GM19395 (cell line): ENCODE measurements at regions not wholly inside any gene's neighbourhood (a gene's known extent, or its start where the extent isn't known, plus 50 kb on each side); places are given as distances from the start of the nearest gene placed in this dataset.

ENCODE experiments used
- ATAC-seq: cut with Tn5 transposase; IDR thresholded peaks from one replicate; pipeline ENCODE4 v1.9.1; 2021; ENCODE audit warnings: mild to moderate bottlenecking, moderate library complexity; ENCODE audit not compliant: unreplicated experiment

GRCh38 chr4:108567831-108568230 lies 52.5 kb upstream of the RPL34 start:
- no peak for ATAC-seq

- ATAC-seq: no peak
These were observed 59.3 kb upstream of the RPL34 start for GRCh38 chr4:108561116-108561515.

DNA sequence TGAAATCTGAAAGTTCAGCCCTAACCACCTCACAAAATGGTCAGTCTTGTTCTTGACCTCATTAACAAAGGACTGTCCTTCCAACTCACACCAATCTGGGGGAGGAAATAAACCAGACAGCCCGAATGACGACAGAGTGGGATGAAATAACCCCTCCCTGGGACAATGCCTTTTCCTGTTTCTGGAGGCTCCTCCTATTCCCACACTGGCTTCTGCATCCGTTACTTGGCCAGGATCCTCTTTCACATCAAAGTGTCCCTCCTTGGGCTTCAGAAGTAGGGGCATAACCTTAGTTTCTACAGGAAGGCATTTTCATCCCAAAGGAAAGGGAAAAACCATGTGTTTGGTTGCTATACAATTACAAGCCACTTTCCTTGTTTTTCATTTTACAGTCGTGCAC lies 59.8 kb upstream of the RPL34 start:
- ATAC-seq: no peak

- ATAC-seq: no peak
These were observed 60.5 kb upstream of the RPL34 start for GRCh38 chr4:108559911-108560310.

- ATAC-seq: no peak
These were observed 61.1 kb upstream of the RPL34 start for GRCh38 chr4:108559068-108559793.

DNA sequence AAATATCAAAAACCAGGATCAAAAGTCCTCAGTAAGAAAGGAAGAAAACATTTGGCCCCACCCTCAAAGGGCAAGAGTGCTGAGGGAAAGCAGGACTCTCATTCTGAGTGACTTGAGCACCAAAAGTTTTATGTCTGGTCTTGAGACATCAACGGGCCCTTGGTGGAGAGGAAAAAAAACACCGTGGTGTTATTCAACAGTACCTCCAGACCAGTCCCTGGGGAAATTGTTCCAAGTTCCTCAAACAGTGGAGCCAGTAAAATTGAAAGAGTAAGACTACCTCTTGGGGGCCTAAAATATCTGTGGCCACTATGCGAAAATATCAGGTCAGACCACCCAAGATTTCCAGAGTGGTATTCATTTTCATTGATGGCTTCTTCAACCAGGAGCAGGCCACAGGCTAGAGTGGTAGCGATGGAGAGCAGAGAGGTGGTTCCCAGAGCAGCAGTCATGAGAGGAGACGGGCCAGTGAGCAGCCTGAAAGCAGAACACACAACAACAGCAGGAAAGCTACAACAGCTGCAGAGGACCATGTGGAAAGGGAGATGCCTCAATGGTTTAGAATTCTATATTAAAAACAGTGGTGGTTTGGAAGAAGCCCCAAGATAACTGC lies 63.7 kb upstream of the RPL34 start:
- ATAC-seq: no peak

DNA sequence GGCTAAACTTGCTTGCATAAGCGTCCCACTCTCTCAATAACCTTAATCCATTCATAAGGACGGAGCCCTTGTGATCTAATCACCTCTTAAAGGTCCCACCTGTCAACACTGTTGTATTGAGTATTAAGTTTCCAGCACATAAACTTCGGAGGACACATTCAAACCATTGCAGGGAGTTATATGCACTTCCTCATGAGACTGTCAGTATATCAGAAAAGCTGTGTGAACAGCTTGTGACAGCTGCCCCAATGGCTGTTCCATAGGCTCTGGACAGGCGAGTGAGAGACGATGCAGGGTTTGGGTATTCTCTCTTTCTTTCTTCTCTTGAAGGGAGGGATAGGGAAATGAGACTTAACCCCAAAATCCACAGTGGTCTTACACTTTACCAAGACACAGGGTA lies 64.2 kb upstream of the RPL34 start:
- no peak for ATAC-seq

GRCh38 chr4:108555701-108556100 lies 64.7 kb upstream of the RPL34 start:
- ATAC-seq: no peak

GRCh38 chr4:108547682-108548081 lies 72.7 kb upstream of the RPL34 start:
- no peak for ATAC-seq

- no peak for ATAC-seq
These were observed 73.6 kb upstream of the RPL34 start for GRCh38 chr4:108546728-108547127.

GRCh38 chr4:108544481-108544880 lies 75.9 kb upstream of the RPL34 start:
- ATAC-seq: no peak

GRCh38 chr4:108543359-108543968 lies 76.9 kb upstream of the RPL34 start:
- ATAC-seq: no peak

DNA sequence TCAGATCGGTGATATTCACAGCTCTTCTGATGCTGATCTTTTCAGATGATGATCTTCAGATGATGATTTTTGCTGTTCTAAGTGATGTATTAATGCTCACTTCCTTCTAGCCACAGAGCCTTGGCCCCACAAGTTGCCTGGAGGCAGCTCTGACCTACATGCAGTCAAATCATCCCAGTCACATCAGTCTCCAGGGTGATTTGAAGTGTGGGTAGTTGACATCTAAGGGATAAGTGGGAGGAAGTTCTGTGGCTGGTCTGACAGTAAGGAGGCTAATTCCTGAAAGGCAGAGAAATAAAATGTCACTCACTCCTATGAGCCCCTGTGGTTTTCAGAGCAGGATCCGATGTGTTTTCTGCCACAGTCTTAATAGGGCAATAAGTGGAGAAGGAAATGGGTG lies 79.8 kb upstream of the RPL34 start:
- peak; percentile 58 for ATAC-seq

DNA sequence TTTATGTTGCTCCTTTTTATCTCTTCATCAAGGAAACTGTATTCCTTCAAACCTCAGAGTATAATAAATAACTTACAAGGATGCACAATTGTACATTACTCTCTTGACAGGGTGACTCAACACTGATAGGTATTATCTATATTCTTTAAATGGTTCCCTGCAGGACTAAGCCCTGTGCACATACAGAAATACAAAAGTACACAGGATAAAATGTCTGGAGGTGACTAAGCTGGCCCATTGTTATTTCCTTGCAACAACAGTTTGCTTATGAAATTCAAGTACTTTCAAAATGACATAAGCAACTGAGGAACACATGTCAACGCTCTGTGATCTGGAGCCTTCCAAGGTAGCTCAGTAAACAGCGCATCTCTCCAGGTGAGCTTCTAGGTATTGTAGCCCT lies 83.8 kb upstream of the RPL34 start:
- ATAC-seq: no peak

GRCh38 chr4:108535757-108536156 lies 84.6 kb upstream of the RPL34 start:
- ATAC-seq: no peak

GRCh38 chr4:108533876-108534275 lies 86.5 kb upstream of the RPL34 start:
- ATAC-seq: no peak

- no peak for ATAC-seq
These were observed 87.0 kb upstream of the RPL34 start for GRCh38 chr4:108533245-108533844.

GRCh38 chr4:108532738-108533137 lies 87.6 kb upstream of the RPL34 start:
- no peak for ATAC-seq

DNA sequence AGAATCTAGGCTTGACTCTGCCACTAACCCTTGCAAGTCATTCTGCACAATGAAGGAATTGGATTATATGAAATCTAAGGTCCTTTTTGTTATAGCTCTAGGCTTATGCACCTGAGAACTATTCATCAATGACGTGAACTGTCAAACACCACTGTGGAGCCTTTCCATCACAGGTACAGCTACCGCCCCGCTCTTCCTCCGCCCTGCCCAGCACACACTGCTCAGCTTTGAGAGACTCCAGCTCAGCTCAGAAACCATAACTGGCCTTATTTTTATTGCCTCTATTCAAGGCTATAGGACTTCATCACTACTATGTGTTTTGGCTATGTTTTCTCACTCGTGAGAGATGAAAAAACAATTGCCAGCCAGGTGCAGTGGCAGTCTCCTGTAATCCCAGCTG lies 88.2 kb upstream of the RPL34 start:
- ATAC-seq: no peak

- ATAC-seq: no peak
These were observed 88.9 kb upstream of the RPL34 start for GRCh38 chr4:108531461-108531860.

DNA sequence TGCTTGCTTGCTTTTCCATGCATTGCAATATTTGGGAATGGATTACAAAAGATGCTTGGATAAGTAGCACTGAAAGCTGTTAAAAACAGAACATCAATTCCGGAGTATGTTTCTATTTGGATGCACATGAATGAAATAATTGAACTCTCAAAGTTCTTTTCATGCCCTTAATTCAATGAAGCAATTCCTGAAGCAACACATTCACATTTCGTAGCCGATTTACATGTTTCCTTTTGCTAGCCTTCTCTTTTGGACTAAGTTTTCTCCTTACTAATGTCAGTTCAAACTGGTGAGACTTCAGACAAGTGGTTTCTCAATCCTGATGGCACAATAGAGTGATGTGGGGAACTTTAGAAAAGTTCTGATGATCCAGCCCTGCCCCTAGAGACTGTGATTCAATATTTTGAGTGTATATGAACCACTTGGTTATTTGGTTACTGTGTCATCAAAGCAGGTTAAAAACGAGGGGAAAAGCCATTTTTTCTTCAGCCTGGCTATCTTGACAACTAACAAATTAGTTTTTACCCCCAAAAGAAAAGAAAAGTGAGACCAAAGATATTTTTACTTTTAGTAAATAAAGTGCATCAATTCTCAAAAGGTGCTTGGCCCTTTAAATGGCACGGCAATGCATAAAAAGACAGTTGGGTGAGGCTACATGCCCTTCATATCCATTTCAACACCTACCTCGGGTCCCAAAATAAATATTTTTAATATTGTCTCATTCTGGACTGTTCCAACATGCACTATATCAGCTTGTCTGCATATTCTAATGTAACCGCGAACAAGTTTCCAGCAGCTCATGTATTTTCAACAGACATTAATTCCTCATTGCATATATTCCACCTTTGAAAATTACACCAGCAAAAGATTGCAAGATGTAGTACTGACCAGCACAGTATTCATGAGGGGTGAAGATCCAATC lies 90.1 kb upstream of the RPL34 start:
- no peak for ATAC-seq
